Chondrocyte (in vitro differentiated cells): ENCODE measurements at regions not wholly inside any gene's neighbourhood (a gene's known extent, or its start where the extent isn't known, plus 50 kb on each side); places are given as distances from the start of the nearest gene placed in this dataset.

Source experiments
- DNase-seq: peaks from one replicate; pipeline ENCODE4 v3.0.0; 2021; ENCODE audit warnings: mixed read lengths, low spot score
- H3K27ac Mint-ChIP-seq: one replicate; pipeline ENCODE4 v1.8.0; 2021; ENCODE audit warnings: mild to moderate bottlenecking, moderate library complexity, mixed read lengths; ENCODE audit not compliant: unreplicated experiment
- H3K27me3 Mint-ChIP-seq: 2 replicates; pipeline ENCODE4 v1.8.0; 2021; ENCODE audit warnings: low read depth, mixed read lengths
- H3K36me3 Mint-ChIP-seq: 2 replicates; pipeline ENCODE4 v1.8.0; 2021; ENCODE audit warnings: low read depth, mixed read lengths
- H3K4me1 Mint-ChIP-seq: 2 replicates; pipeline ENCODE4 v1.8.0; 2021; ENCODE audit warnings: low read depth, mild to moderate bottlenecking, mixed read lengths
- H3K4me3 Mint-ChIP-seq: one replicate; pipeline ENCODE4 v1.8.0; 2021; ENCODE audit warnings: mild to moderate bottlenecking, moderate library complexity, mixed read lengths; ENCODE audit not compliant: unreplicated experiment
- H3K9me3 Mint-ChIP-seq: 2 replicates; pipeline ENCODE4 v1.8.0; 2021; ENCODE audit warnings: low read depth, mixed read lengths
- CTCF ChIP-seq: fragments of 200-600 bp; sonication (generic); IDR thresholded peaks from 2 replicates; pipeline ENCODE4 v1.5.0; 2021; ENCODE audit warnings: antibody characterized with exemption, mild to moderate bottlenecking, moderate library complexity

GRCh38 chr4:127165971-127166370 is 466.8 kb upstream of the INTU start:
- no peak for DNase-seq
- Mint-ChIP-seq H3K27ac (no peak overlapping the region), H3K36me3 (peaks cover under 1% of the 10 kb centered on the region), H3K4me3 (no peak overlapping the region), H3K27me3 (no peaks in the 10 kb centered on the region), H3K4me1 (peaks cover 15% of the 10 kb centered on the region), H3K9me3 (peaks cover 11% of the 10 kb centered on the region)
- no peak for TF ChIP-seq CTCF

- no peak for DNase-seq
- H3K4me1 Mint-ChIP-seq, result no peaks in the 10 kb centered on the region
- no peak overlapping the region for H3K4me3 Mint-ChIP-seq
- peaks cover 4% of the 10 kb centered on the region for H3K9me3 Mint-ChIP-seq
- H3K27ac Mint-ChIP-seq, result no peak overlapping the region
- no peak for TF ChIP-seq CTCF
- H3K36me3 Mint-ChIP-seq, result no peaks in the 10 kb centered on the region
- H3K27me3 Mint-ChIP-seq, result no peaks in the 10 kb centered on the region
Measured at GRCh38 chr4:127174201-127174600, 458.6 kb upstream of the INTU start.

- H3K27ac Mint-ChIP-seq, result no peak overlapping the region
- H3K9me3 Mint-ChIP-seq, result no peaks in the 10 kb centered on the region
- no peak for TF ChIP-seq CTCF
- H3K4me3 Mint-ChIP-seq, result no peak overlapping the region
- H3K27me3 Mint-ChIP-seq, result no peaks in the 10 kb centered on the region
- H3K36me3 Mint-ChIP-seq, result no peaks in the 10 kb centered on the region
- no peak for DNase-seq
- H3K4me1 Mint-ChIP-seq, result no peaks in the 10 kb centered on the region
Measured at GRCh38 chr4:127174616-127175015, 458.1 kb upstream of the INTU start.

GRCh38 chr4:127179256-127180087 is 453.3 kb upstream of the INTU start:
- Mint-ChIP-seq H3K36me3 (peaks cover 1% of the 10 kb centered on the region), H3K4me3 (no peak overlapping the region), H3K27ac (no peak overlapping the region), H3K9me3 (peaks cover 6% of the 10 kb centered on the region), H3K4me1 (no peaks in the 10 kb centered on the region), H3K27me3 (no peaks in the 10 kb centered on the region)
- no peak for TF ChIP-seq CTCF
- no peak for DNase-seq

GRCh38 chr4:127181001-127181400 is 451.8 kb upstream of the INTU start:
- TF ChIP-seq CTCF, result no peak
- DNase-seq, result no peak
- H3K27ac Mint-ChIP-seq, result no peak overlapping the region
- peaks cover 19% of the 10 kb centered on the region for H3K9me3 Mint-ChIP-seq
- H3K27me3 Mint-ChIP-seq, result no peaks in the 10 kb centered on the region
- no peaks in the 10 kb centered on the region for H3K4me1 Mint-ChIP-seq
- H3K36me3 Mint-ChIP-seq, result peaks cover 1% of the 10 kb centered on the region
- H3K4me3 Mint-ChIP-seq, result no peak overlapping the region
